ENCODE measurements at regions not wholly inside any gene's neighbourhood (a gene's known extent, or its start where the extent isn't known, plus 50 kb on each side); places are given as distances from the start of the nearest gene placed in this dataset.

GRCh38 chr10:25103703-25104102 is 71.1 kb upstream of the GPR158 start:
- TF ChIP-seq EZH2 (IDR thresholded peaks at IDR 0.05; ENCODE audit: low read length, unreplicated experiment) (no peak), CTCF (conservative IDR thresholded peaks at IDR 0.05; ENCODE audit: low read depth, low read length) (no peak)
